Fibroblast of lung (primary cell): ENCODE measurements at regions not wholly inside any gene's neighbourhood (a gene's known extent, or its start where the extent isn't known, plus 50 kb on each side); places are given as distances from the start of the nearest gene placed in this dataset.

Experiments used
- DNase-seq, 2 donors: peaks; one replicate each; pipeline versions ENCODE4 v3.0.0 to v3.0.0-alpha.2; 2010; ENCODE audit warnings: low read depth in 2 of 2
- H2AFZ ChIP-seq: 2 replicates; pipeline ENCODE4 v1.5.1; 2012; ENCODE audit warnings: low read length, control low read depth, inconsistent platforms
- H3K27ac ChIP-seq: 2 replicates; pipeline ENCODE4 v1.5.1; 2011; ENCODE audit warnings: low read length, control low read depth; ENCODE audit not compliant: insufficient read depth
- H3K27me3 ChIP-seq: 2 replicates; pipeline ENCODE4 v1.5.1; 2011; ENCODE audit warnings: mild to moderate bottlenecking, low read length; ENCODE audit not compliant: control insufficient read depth, insufficient read depth
- H3K36me3 ChIP-seq: 2 replicates; pipeline ENCODE4 v1.5.1; 2011; ENCODE audit warnings: low read length; ENCODE audit not compliant: control insufficient read depth, insufficient read depth
- H3K4me1 ChIP-seq: 2 replicates; pipeline ENCODE4 v1.5.1; 2011; ENCODE audit warnings: low read length; ENCODE audit not compliant: control insufficient read depth, insufficient read depth; ENCODE audit errors: extremely low read depth
- H3K4me2 ChIP-seq: 2 replicates; pipeline ENCODE4 v1.5.1; 2011; ENCODE audit warnings: low read length, control low read depth; ENCODE audit not compliant: insufficient read depth; ENCODE audit errors: extremely low read depth
- H3K4me3 ChIP-seq, 4 experiments: fragments of 200-600 bp in 1 of 4; sonication (generic) in 1 of 4; replicated peaks in 1 of 4; 2 replicates each; pipeline ENCODE4 v1.5.1; 2011 to 2016; ENCODE audit warnings: low read length in 4 of 4, low read depth in 3 of 4, mild to moderate bottlenecking in 3 of 4, control low read depth in 2 of 4, inconsistent platforms in 1 of 4, mixed read lengths in 1 of 4; ENCODE audit not compliant: insufficient read depth in 1 of 4; ENCODE audit errors: control extremely low read depth in 1 of 4
- H3K79me2 ChIP-seq: 2 replicates; pipeline ENCODE4 v1.5.1; 2012; ENCODE audit warnings: mild to moderate bottlenecking, low read length, inconsistent platforms; ENCODE audit not compliant: control insufficient read depth, insufficient read depth
- H3K9ac ChIP-seq: 2 replicates; pipeline ENCODE4 v1.5.1; 2011; ENCODE audit warnings: mild to moderate bottlenecking, low read length, control low read depth; ENCODE audit not compliant: insufficient read depth
- H3K9me3 ChIP-seq: 2 replicates; pipeline ENCODE4 v1.5.1; 2012; ENCODE audit warnings: low read depth, low read length; ENCODE audit not compliant: control insufficient read depth, insufficient read depth
- H4K20me1 ChIP-seq: 2 replicates; pipeline ENCODE4 v1.5.1; 2011; ENCODE audit warnings: low read length; ENCODE audit not compliant: control insufficient read depth, insufficient read depth; ENCODE audit errors: extremely low read depth
- CTCF ChIP-seq, 2 donors: IDR thresholded peaks in 1 of 2; conservative IDR thresholded peaks in 1 of 2; 1 replicate in 1 of 2; 2 replicates in 1 of 2; pipeline ENCODE4 v1.5.1; 2011 to 2012; ENCODE audit warnings: low read length in 2 of 2, control low read depth in 1 of 2, inconsistent platforms in 1 of 2, low read depth in 1 of 2, mild to moderate bottlenecking in 1 of 2
- EZH2 ChIP-seq: IDR thresholded peaks from 2 replicates; pipeline ENCODE4 v1.5.1; 2012; ENCODE audit warnings: low read length, control low read depth, mild to moderate bottlenecking; ENCODE audit errors: missing control alignments

- Histone ChIP-seq H3K27me3 (no peaks in the 10 kb centered on the region), H3K4me2 (no peak overlapping the region)
Observed at GRCh38 chr10:14403881-14404623, 73.3 kb upstream of the FRMD4A start.

GRCh38 chr10:14403359-14403758 is 72.6 kb upstream of the FRMD4A start:
- H3K9ac ChIP-seq: no peak overlapping the region
- TF ChIP-seq EZH2: no peak
- no peaks in the 10 kb centered on the region for H4K20me1 ChIP-seq
- no peak overlapping the region for H3K4me3 ChIP-seq
- no peak overlapping the region for H3K27ac ChIP-seq
- no peaks in the 10 kb centered on the region for H3K9me3 ChIP-seq
- peaks cover 13% of the 10 kb centered on the region for H3K4me1 ChIP-seq
- H2AFZ ChIP-seq: no peak overlapping the region
- no peak for DNase-seq
- H3K79me2 ChIP-seq: no peaks in the 10 kb centered on the region
- no peak overlapping the region for H3K4me2 ChIP-seq
- H3K36me3 ChIP-seq: no peaks in the 10 kb centered on the region
- no peaks in the 10 kb centered on the region for H3K27me3 ChIP-seq

More at GRCh38 chr10:14403881-14404623, 73.3 kb upstream of the FRMD4A start:
- H3K9me3 ChIP-seq: no peaks in the 10 kb centered on the region
- peaks cover 13% of the 10 kb centered on the region for H3K4me1 ChIP-seq
- H3K36me3 ChIP-seq: no peaks in the 10 kb centered on the region
- no peak overlapping the region for H2AFZ ChIP-seq
- DNase-seq: peak in 1 of 2 donors; percentile 80
- TF ChIP-seq CTCF (conservative IDR thresholded peaks at IDR 0.05 in 1 of 2, IDR thresholded peaks at IDR 0.05 in 1 of 2; ENCODE audit: low read depth in 1 of 2, low read length in 2 of 2): no peak
- no peak for TF ChIP-seq EZH2
- peak overlapping the region; percentile 76 for H3K27ac ChIP-seq
- no peaks in the 10 kb centered on the region for H4K20me1 ChIP-seq
- H3K4me3 ChIP-seq: no peak overlapping the region
- H3K79me2 ChIP-seq: no peaks in the 10 kb centered on the region
- no peak overlapping the region for H3K9ac ChIP-seq

GRCh38 chr10:14399641-14400040 is 68.9 kb upstream of the FRMD4A start:
- peak in 1 of 2 donors; percentile 52 for DNase-seq
- Histone ChIP-seq H4K20me1 (no peaks in the 10 kb centered on the region), H3K9ac (no peak overlapping the region), H3K9me3 (no peaks in the 10 kb centered on the region), H3K4me1 (peaks cover 7% of the 10 kb centered on the region), H3K27me3 (no peaks in the 10 kb centered on the region), H3K4me3 (no peak overlapping the region), H3K27ac (no peak overlapping the region), H2AFZ (no peak overlapping the region), H3K36me3 (no peaks in the 10 kb centered on the region), H3K4me2 (no peak overlapping the region), H3K79me2 (no peaks in the 10 kb centered on the region)
- TF ChIP-seq CTCF (conservative IDR thresholded peaks at IDR 0.05 in 1 of 2, IDR thresholded peaks at IDR 0.05 in 1 of 2; ENCODE audit: low read depth in 1 of 2, low read length in 2 of 2) (no peak), EZH2 (no peak)
